CD4-positive, alpha-beta T cell (primary cell): ENCODE measurements at regions not wholly inside any gene's neighbourhood (a gene's known extent, or its start where the extent isn't known, plus 50 kb on each side); places are given as distances from the start of the nearest gene placed in this dataset.

Experiments
- ATAC-seq: fragments of 200-7000 bp; cut with Tn5 transposase; one replicate; pipeline ENCODE4 v1.10.0; 2022; ENCODE audit warnings: mild to moderate bottlenecking; ENCODE audit not compliant: poor library complexity
- CTCF ChIA-PET: fragments of 350-600 bp; sonication (Branson Sonifier 250); formaldehyde crosslinking; loops from one replicate; lab custom pipeline; 2021; ENCODE audit warnings: antibody characterized with exemption, inconsistent platforms; lab: Charles Lee
- POLR2A ChIA-PET: fragments of 350-600 bp; sonication (Branson Sonifier 250); formaldehyde crosslinking; loops from one replicate; lab custom pipeline; 2021; ENCODE audit warnings: antibody characterized with exemption, inconsistent platforms; lab: Charles Lee
- DNase-seq, 14 experiments: peaks; one replicate each; pipeline ENCODE4 v3.0.0-alpha.2; 2013 to 2020; ENCODE audit warnings: mixed read lengths in 2 of 14
- H3K27ac ChIP-seq, 2 donors: one replicate each; pipeline versions ENCODE4 v1.5.1 to v1.7.0; 2013; ENCODE audit warnings: low read length in 2 of 2, low read depth in 1 of 2, mild to moderate bottlenecking in 1 of 2
- H3K27me3 ChIP-seq, 2 experiments: 1 replicate in 1 of 2; 2 replicates in 1 of 2; pipeline versions ENCODE4 v1.6.1 to v1.7.0; 2013; ENCODE audit warnings: low read length in 2 of 2, control low read depth in 1 of 2, mild to moderate bottlenecking in 1 of 2, moderate library complexity in 1 of 2; ENCODE audit not compliant: insufficient read depth in 2 of 2, control insufficient read depth in 1 of 2
- H3K36me3 ChIP-seq: one replicate; pipeline ENCODE4 v1.6.1; 2013; ENCODE audit warnings: low read length, control low read depth; ENCODE audit not compliant: insufficient read depth
- H3K4me1 ChIP-seq: one replicate; pipeline ENCODE4 v1.6.1; 2013; ENCODE audit warnings: low read length, control low read depth; ENCODE audit not compliant: insufficient read depth
- H3K4me3 ChIP-seq: one replicate; pipeline ENCODE4 v1.5.1; 2013; ENCODE audit warnings: mild to moderate bottlenecking, low read length, moderate library complexity
- H3K9me3 ChIP-seq, 2 experiments: 1 replicate in 1 of 2; 2 replicates in 1 of 2; pipeline versions ENCODE4 v1.6.1 to v1.7.0; 2013; ENCODE audit warnings: low read length in 2 of 2, mild to moderate bottlenecking in 2 of 2, control low read depth in 1 of 2, moderate library complexity in 1 of 2; ENCODE audit not compliant: control insufficient read depth in 1 of 2, insufficient read depth in 1 of 2
- H3K27ac Mint-ChIP-seq: one replicate; pipeline ENCODE4 v1.8.0; 2020; ENCODE audit warnings: mixed read lengths
- H3K27me3 Mint-ChIP-seq: one replicate; pipeline ENCODE4 v1.8.0; 2021; ENCODE audit warnings: mixed read lengths
- H3K36me3 Mint-ChIP-seq: one replicate; pipeline ENCODE4 v1.8.0; 2021; ENCODE audit warnings: low read depth, mixed read lengths
- H3K4me1 Mint-ChIP-seq: one replicate; pipeline ENCODE4 v1.8.0; 2021; ENCODE audit warnings: low read depth, mixed read lengths
- H3K4me3 Mint-ChIP-seq: one replicate; pipeline ENCODE4 v1.8.0; 2020; ENCODE audit warnings: mild to moderate bottlenecking, mixed read lengths
- H3K9me3 Mint-ChIP-seq: one replicate; pipeline ENCODE4 v1.8.0; 2020; ENCODE audit warnings: mixed read lengths
- intact Hi-C, 2 experiments: fragments of 100-400 bp; cut with DNase I in 1 of 2; cut with micrococcal nuclease in 1 of 2; formaldehyde crosslinking; loops; one replicate each; pipeline versions ENCODE4 v1.15.1 to v1.9.0; 2023 to 2025; cut with DNase I, micrococcal nuclease
- TF ChIP-seq, protein P1 (sequence below): fragments of 200-600 bp; IDR thresholded peaks from one replicate; pipeline ENCODE4 v1.8.0; 2022; ENCODE audit warnings: antibody characterized with exemption, mild to moderate bottlenecking

DNA sequence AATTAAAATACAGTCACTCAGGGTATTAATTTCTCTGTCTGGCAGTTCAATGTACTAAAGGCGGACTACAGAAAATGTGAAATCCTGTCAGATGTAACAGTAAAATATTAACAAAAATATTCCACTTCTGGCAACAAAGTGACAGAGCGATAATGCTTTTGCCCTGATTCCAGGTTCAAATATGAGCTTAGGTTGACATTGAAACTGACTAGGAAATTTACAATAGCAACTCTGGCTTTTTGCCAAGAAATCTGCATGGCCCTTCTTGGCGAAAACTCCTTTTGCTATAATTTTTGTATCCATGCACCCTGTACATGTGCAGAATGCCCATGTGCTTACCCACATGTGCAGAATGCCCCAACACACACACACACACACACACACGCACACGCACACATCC, 552.2 kb downstream of the MDFIC start:
- no peak for ATAC-seq
- TF ChIP-seq, protein P1, sequence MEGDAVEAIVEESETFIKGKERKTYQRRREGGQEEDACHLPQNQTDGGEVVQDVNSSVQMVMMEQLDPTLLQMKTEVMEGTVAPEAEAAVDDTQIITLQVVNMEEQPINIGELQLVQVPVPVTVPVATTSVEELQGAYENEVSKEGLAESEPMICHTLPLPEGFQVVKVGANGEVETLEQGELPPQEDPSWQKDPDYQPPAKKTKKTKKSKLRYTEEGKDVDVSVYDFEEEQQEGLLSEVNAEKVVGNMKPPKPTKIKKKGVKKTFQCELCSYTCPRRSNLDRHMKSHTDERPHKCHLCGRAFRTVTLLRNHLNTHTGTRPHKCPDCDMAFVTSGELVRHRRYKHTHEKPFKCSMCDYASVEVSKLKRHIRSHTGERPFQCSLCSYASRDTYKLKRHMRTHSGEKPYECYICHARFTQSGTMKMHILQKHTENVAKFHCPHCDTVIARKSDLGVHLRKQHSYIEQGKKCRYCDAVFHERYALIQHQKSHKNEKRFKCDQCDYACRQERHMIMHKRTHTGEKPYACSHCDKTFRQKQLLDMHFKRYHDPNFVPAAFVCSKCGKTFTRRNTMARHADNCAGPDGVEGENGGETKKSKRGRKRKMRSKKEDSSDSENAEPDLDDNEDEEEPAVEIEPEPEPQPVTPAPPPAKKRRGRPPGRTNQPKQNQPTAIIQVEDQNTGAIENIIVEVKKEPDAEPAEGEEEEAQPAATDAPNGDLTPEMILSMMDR = no peak
- Mint-ChIP-seq H3K4me1 (peaks cover 13% of the 10 kb centered on the region), H3K27ac (no peak overlapping the region), H3K4me3 (no peak overlapping the region), H3K27me3 (peaks cover 36% of the 10 kb centered on the region), H3K9me3 (no peaks in the 10 kb centered on the region), H3K36me3 (no peaks in the 10 kb centered on the region)
- no peaks in the 10 kb centered on the region for H3K36me3 ChIP-seq
- intact Hi-C loops = loop anchor here in 1 of 2 experiments (10.0 kb wide), 1 partner anchor 609 kb away; no protein-coding TSS in a partner anchor
- POLR2A ChIA-PET = no interaction called here
- no peak for DNase-seq
- no peaks in the 10 kb centered on the region for H3K9me3 ChIP-seq
- CTCF ChIA-PET = no interaction called here
- H3K27me3 ChIP-seq = peaks cover 0 to 3% of the 10 kb centered on the region in 2 experiments
- H3K27ac ChIP-seq = no peak overlapping the region
- H3K4me3 ChIP-seq = no peak overlapping the region
- peaks cover 11% of the 10 kb centered on the region for H3K4me1 ChIP-seq

DNA sequence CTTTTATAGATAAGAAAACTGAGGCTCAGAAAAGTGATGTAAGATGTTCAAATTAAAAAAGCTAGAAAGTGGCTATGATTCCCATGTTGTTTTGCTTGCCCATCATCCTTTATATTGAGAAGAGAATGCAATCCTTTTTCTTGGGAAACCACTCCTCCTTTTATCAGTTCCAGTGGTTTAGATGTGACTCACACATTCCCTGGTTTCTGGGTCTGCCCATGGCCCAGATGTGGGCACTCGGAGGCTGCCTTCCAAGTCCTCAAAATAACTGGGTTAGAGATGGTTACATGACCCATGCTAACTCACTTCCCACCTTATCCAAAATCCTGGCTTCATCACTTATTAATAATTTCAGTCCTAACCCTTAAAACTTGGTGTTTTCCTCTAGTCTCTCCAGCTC, 550.0 kb downstream of the MDFIC start:
- intact Hi-C loops = loop anchor here in 1 of 2 experiments (10.0 kb wide), 1 partner anchor 607 kb away; no protein-coding TSS in a partner anchor
- DNase-seq = no peak
- H3K9me3 ChIP-seq = no peaks in the 10 kb centered on the region
- H3K27ac ChIP-seq = no peak overlapping the region
- no peak overlapping the region for H3K4me3 ChIP-seq
- TF ChIP-seq, protein P1 = no peak
- Mint-ChIP-seq H3K36me3 (no peaks in the 10 kb centered on the region), H3K9me3 (no peaks in the 10 kb centered on the region), H3K27ac (no peak overlapping the region), H3K4me3 (no peak overlapping the region), H3K27me3 (peaks cover 24% of the 10 kb centered on the region), H3K4me1 (peaks cover 10% of the 10 kb centered on the region)
- H3K36me3 ChIP-seq = no peaks in the 10 kb centered on the region
- ChIA-PET CTCF (no interaction called here), POLR2A (no interaction called here)
- no peaks in the 10 kb centered on the region for H3K27me3 ChIP-seq
- ATAC-seq = no peak
- H3K4me1 ChIP-seq = peaks cover 6% of the 10 kb centered on the region

DNA sequence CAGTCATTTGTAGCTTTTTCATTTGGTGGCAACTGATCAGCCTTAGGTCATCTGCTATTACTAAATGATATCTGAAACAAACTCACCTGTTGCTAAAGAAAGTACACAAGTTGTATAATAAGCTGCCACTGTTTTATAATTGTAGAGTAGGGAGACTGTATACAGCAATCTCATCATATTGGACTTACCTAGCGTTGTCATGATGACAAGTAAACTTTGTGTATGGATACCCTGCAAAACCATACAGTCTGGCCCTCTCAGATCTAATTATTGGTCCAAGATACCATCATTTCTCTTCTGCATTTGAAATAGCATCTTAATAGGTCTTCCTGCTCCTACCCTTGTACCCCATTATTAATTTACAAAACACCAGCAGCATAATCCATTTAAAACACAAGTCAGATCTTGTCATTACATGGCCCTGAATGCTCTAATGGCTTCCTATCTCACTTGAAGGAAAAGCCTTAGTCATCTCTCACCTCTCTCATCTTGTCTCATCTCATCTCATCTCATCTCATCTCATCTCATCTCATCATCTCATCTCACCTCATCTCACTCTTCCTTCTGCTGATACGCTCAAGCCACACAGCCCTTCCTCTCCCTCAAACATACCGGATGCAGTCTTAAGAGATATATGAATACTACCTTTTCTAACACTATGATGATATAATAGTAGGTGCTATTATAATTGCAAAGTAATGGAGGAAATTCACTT, 540.6 kb downstream of the MDFIC start:
- Histone ChIP-seq H3K27me3 (no peaks in the 10 kb centered on the region), H3K4me1 (no peaks in the 10 kb centered on the region), H3K27ac (no peak overlapping the region), H3K4me3 (no peak overlapping the region), H3K9me3 (no peaks in the 10 kb centered on the region), H3K36me3 (no peaks in the 10 kb centered on the region)
- TF ChIP-seq, protein P1 = no peak
- Mint-ChIP-seq H3K4me1 (no peaks in the 10 kb centered on the region), H3K4me3 (no peak overlapping the region), H3K27me3 (no peaks in the 10 kb centered on the region), H3K27ac (no peak overlapping the region), H3K36me3 (no peaks in the 10 kb centered on the region), H3K9me3 (no peaks in the 10 kb centered on the region)
- ChIA-PET CTCF (no interaction called here), POLR2A (no interaction called here)
- DNase-seq = no peak
- intact Hi-C loops = no loop called here
- ATAC-seq = no peak
